NB4 (cell line): ENCODE measurements at regions not wholly inside any gene's neighbourhood (a gene's known extent, or its start where the extent isn't known, plus 50 kb on each side); places are given as distances from the start of the nearest gene placed in this dataset.

Experiments
- POLR2A ChIP-seq: IDR thresholded peaks from 2 replicates; pipeline ENCODE4 v1.6.1; 2011; ENCODE audit warnings: mild to moderate bottlenecking; ENCODE audit not compliant: insufficient read length; ENCODE audit errors: extremely low read depth
- TF ChIP-seq, protein P1 (sequence below): IDR thresholded peaks from 2 replicates; pipeline ENCODE4 v1.6.1; 2011; ENCODE audit warnings: low read depth, low read length

GRCh38 chr5:110073534-110073933, 383.8 kb downstream of the MAN2A1 start:
- TF ChIP-seq, protein P1, sequence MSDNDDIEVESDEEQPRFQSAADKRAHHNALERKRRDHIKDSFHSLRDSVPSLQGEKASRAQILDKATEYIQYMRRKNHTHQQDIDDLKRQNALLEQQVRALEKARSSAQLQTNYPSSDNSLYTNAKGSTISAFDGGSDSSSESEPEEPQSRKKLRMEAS, result no peak
- TF ChIP-seq POLR2A, result no peak
